Brain microvascular endothelial cell (primary cell): ENCODE measurements at regions not wholly inside any gene's neighbourhood (a gene's known extent, or its start where the extent isn't known, plus 50 kb on each side); places are given as distances from the start of the nearest gene placed in this dataset.

Experiments used
- DNase-seq: peaks from one replicate; pipeline ENCODE4 v3.0.0-alpha.2; 2020
- H3K27ac ChIP-seq: fragments of 250-450 bp; sonication (Bioruptor Pico); 2 replicates; pipeline ENCODE4 v1.5.1; 2020; ENCODE audit warnings: mild to moderate bottlenecking, moderate library complexity
- H3K27me3 ChIP-seq: fragments of 250-450 bp; sonication (Bioruptor Pico); replicated peaks from 2 replicates; pipeline ENCODE4 v1.5.1; 2020; ENCODE audit warnings: mild to moderate bottlenecking
- H3K36me3 ChIP-seq: fragments of 250-450 bp; sonication (Bioruptor Pico); replicated peaks from 2 replicates; pipeline ENCODE4 v1.5.1; 2020; ENCODE audit warnings: mild to moderate bottlenecking
- H3K4me3 ChIP-seq: 2 replicates; pipeline ENCODE4 v1.5.1; 2011; ENCODE audit warnings: low read depth, mild to moderate bottlenecking, control low read depth, low read length, moderate library complexity
- in situ Hi-C: cut with HindIII; loops from 2 replicates; pipeline ENCODE4 v1.10.0; 2017; ENCODE audit warnings: low sequenced_read_pairs, low pct_ligation_motif_present
- TF ChIP-seq, protein P1 (sequence below): IDR thresholded peaks from 2 replicates; pipeline ENCODE4 v1.5.1; 2011; ENCODE audit warnings: low read depth, mild to moderate bottlenecking, moderate library complexity, low read length, control low read depth, inconsistent platforms; ENCODE audit errors: missing control alignments

DNA sequence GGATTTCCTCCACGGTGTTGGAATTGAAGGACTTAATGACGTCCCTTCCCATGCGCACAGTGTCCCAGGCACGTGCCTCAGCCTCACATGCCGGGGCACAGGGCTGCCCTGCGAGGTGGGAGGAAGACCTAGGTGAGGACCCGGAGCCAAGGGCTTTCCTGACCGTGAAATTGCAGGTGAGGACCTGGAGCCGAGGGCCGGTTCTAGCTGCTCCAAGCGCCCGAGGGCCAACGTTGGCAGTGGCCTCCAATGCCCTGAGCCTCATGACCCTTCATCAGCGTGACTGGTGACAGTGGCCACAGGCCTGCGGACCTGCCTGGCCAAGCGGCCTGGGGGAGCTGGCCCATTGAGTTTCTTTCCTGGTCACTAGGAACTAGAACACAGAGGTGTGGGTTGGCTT is 338.2 kb upstream of the MYT1L start:
- in situ Hi-C loops: no loop called here
- no peak overlapping the region for H3K27ac ChIP-seq
- DNase-seq: no peak
- no peaks in the 10 kb centered on the region for H3K27me3 ChIP-seq
- no peaks in the 10 kb centered on the region for H3K36me3 ChIP-seq
- H3K4me3 ChIP-seq: no peak overlapping the region
- TF ChIP-seq, protein P1, sequence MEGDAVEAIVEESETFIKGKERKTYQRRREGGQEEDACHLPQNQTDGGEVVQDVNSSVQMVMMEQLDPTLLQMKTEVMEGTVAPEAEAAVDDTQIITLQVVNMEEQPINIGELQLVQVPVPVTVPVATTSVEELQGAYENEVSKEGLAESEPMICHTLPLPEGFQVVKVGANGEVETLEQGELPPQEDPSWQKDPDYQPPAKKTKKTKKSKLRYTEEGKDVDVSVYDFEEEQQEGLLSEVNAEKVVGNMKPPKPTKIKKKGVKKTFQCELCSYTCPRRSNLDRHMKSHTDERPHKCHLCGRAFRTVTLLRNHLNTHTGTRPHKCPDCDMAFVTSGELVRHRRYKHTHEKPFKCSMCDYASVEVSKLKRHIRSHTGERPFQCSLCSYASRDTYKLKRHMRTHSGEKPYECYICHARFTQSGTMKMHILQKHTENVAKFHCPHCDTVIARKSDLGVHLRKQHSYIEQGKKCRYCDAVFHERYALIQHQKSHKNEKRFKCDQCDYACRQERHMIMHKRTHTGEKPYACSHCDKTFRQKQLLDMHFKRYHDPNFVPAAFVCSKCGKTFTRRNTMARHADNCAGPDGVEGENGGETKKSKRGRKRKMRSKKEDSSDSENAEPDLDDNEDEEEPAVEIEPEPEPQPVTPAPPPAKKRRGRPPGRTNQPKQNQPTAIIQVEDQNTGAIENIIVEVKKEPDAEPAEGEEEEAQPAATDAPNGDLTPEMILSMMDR: no peak

DNA sequence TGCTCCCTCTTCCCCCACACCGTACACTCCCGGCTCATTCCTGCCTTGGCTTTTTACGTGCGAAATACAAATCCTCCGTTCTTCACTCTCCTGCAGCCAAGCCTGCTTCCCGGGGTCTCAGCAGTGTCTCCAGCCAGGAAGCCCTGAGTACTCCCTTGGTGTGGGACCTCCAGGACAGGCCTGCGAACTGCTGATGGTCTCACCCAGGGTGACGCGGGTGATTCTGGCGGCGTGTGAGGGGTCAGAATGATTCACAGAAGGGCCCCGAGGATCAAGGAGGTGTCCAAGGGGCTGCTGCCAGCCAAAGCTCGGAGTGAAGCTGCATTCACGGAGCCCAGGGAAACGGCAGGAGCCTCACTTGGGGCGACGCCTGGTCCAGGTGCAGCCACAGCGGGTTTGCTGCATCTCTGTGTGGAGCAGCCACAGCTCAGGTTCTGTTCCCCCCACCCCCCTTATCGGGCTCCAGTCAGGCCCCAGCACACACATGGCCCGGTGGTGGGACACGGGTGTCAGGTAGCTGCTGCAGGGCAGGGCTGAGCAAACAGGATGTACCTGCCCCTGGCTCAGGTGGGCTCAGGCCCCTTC is 337.7 kb upstream of the MYT1L start:
- Histone ChIP-seq H3K27ac (no peak overlapping the region), H3K27me3 (no peaks in the 10 kb centered on the region), H3K4me3 (no peak overlapping the region), H3K36me3 (no peaks in the 10 kb centered on the region)
- no peak for DNase-seq
- TF ChIP-seq, protein P1: no peak
- in situ Hi-C loops: no loop called here

DNA sequence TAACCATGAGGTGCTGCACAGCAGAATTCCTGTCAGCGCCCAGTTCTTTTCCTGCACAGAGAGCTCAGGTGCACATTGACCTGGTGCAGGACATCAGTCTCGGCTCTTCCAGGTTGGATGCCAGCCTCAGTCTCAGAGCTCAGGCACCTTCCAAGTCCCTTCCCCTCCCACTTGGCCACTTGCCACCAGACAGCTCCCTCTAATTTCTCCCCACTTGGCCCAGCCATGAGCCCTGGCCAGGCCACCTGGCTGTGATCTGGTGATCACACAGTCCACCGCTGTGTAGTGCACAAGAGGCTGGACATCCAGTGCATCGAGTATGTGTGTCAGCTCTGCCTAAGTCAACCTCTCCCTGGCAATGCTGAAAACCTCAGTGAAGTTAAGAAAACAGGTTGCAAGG is 336.6 kb upstream of the MYT1L start:
- no peak overlapping the region for H3K27ac ChIP-seq
- H3K4me3 ChIP-seq: no peak overlapping the region
- DNase-seq: no peak
- no peaks in the 10 kb centered on the region for H3K36me3 ChIP-seq
- TF ChIP-seq, protein P1: no peak
- in situ Hi-C loops: no loop called here
- no peaks in the 10 kb centered on the region for H3K27me3 ChIP-seq

DNA sequence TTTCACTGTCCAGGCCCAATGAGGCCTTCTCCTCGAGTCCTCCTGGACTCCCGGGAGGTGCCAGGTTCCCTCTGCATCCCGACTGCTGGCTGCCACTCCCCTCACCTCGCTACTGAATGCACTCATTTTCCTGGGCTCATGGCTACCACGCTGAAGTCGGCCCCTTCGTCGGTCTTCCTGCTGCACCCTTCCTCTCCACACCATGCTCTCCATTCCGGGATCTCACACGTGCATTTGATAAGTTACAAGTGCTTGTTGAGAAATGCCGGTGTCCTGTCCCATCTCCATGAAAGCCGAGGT is 334.7 kb upstream of the MYT1L start:
- TF ChIP-seq, protein P1: no peak
- no peak overlapping the region for H3K27ac ChIP-seq
- in situ Hi-C loops: no loop called here
- DNase-seq: no peak
- no peaks in the 10 kb centered on the region for H3K27me3 ChIP-seq
- H3K36me3 ChIP-seq: no peaks in the 10 kb centered on the region
- no peak overlapping the region for H3K4me3 ChIP-seq

DNA sequence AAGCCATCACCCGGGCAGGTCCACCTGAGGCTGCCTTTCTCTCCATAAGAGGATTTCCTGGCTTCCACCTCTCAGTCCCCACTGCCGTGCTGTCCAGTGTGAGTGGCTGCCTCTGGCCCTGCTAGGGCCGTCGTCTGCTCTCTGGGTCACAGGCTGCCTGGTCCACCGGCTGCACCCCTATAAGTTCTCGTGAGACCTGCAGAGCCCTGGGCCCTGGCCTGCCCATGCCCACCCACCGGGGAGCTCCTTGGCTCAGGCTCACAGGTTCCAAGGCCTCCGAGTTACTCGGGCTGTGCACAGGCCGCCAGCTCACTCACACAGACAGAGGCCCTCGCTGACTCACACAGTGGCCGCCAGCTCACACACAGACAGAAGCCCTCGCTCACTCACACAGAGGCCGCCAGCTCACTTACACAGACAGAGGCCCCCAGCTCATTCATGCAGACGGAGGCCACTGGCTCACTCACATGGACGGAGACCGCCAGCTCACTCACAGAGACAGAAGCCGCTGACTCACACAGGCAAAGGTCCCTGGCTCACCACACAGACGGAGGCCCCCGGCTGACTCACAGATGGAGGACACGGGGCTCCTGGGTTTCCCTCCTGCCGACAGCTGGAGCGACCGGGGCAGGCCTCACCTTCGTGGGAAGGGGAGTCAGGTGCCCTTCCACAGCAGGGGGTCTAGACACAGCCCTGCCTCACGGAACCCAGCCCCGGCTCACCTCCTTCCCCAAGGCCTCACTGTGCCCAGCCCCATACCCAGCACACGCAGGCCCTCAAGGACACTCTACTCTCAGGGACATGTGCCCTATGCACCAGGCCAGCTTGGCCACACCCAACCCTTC is 334.1 kb upstream of the MYT1L start:
- no peaks in the 10 kb centered on the region for H3K36me3 ChIP-seq
- DNase-seq: peak; percentile 54
- TF ChIP-seq, protein P1: no peak
- H3K4me3 ChIP-seq: no peak overlapping the region
- no peaks in the 10 kb centered on the region for H3K27me3 ChIP-seq
- in situ Hi-C loops: no loop called here
- H3K27ac ChIP-seq: no peak overlapping the region
